RKO (cell line): ENCODE measurements at regions not wholly inside any gene's neighbourhood (a gene's known extent, or its start where the extent isn't known, plus 50 kb on each side); places are given as distances from the start of the nearest gene placed in this dataset.

Experiments
- DNase-seq: peaks from one replicate; pipeline ENCODE4 v3.0.0-alpha.2; 2016; ENCODE audit warnings: low spot score

GRCh38 chr20:17787816-17788215, 88.0 kb downstream of the BANF2 start:
- DNase-seq: no peak

- DNase-seq: no peak
Observed at GRCh38 chr20:17786221-17786718, 86.5 kb downstream of the BANF2 start.
